Occipital lobe (tissue), 1 donor: ENCODE measurements at regions not wholly inside any gene's neighbourhood (a gene's known extent, or its start where the extent isn't known, plus 50 kb on each side); places are given as distances from the start of the nearest gene placed in this dataset.

Experiments used
- DNase-seq: peaks from one replicate; lab custom pipeline; 2025; lab: John Stamatoyannopoulos, UW

DNA sequence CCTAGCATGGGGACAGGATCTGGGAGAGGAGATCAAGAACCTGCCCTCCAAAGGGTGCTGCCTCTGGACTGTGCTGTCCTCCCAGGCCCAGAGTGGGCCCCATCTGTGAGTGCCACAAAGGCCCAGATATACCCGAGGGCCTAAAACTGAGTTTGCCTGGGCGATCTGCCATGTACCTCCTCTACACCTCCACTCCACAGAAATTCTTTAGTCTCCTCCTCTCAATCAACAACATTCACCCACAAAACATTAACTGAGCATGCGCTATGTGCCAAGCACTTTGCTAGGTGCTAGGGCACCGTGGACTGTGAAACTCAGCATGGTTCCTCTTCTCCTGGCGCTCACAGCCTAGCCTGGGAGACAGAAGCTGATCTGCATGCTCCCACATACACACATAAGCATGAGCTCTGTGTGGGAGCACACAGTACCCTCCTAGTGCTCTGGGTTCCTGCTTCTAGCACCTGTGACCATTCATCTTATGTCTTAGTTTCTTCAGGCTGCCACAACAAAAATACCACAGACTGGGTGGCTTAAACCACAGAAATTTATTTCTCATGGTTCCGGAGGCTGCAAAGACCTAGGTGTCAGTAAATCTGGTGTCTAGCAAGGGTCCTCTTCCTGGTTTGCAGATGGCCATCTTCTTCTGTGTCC, 82.0 kb upstream of the FSTL4 start:
- no peak for DNase-seq

DNA sequence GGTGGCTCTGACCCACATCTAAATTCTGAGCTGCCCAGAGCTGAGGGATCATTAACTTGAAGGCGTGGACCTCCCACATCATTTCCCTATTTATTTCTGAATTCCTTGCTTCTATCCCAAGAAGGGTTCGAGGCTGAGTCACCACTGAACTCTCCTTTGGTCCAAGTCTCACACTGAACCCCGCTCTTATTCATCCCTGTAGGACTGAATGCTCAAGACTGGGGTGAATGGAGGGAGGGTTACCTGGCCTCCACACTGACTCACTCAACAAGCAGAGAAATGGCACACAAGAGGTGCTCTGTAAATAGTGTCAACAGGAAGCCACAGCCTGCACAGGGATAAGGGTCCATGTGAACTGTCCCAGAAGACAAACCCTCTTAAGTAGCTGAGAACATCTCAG, 79.1 kb upstream of the FSTL4 start:
- DNase-seq = no peak

DNA sequence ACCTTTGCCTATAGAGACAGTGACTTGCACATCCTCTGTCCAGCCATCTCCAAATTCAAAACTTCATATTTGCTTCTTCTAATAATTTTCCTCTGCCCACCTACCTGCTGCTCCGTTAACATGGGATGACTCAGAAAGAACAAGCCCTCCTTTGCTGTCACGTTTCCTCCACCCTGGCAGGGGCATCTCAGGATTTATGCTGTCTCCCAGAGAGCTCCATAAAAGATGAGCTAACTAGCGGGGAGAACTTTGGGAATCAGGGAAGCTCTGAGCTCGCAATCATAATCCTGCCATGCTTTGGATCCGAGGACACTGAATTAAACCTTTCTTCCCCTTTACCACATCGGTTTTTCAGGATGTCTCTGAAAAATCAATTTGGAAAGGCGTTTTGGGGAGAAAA, 78.4 kb upstream of the FSTL4 start:
- no peak for DNase-seq

DNA sequence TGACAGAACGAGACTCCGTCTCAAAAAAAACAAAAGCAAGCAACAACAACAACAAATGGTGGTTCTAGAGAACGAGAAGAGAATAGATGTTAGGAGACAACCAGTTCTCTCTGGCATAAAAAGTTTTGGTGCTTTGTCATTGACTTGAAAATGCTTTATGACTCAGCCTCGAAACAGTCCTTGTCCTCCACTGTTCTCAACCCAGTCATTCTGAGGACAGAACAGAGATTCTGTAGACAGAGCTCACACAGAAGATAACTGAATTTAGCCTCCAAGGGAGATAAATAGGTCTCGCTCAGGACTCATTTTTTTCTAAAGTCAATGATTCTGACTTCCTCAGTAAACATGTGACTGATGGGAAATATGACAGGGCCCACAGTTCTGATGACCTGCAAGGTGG, 76.0 kb upstream of the FSTL4 start:
- no peak for DNase-seq

DNA sequence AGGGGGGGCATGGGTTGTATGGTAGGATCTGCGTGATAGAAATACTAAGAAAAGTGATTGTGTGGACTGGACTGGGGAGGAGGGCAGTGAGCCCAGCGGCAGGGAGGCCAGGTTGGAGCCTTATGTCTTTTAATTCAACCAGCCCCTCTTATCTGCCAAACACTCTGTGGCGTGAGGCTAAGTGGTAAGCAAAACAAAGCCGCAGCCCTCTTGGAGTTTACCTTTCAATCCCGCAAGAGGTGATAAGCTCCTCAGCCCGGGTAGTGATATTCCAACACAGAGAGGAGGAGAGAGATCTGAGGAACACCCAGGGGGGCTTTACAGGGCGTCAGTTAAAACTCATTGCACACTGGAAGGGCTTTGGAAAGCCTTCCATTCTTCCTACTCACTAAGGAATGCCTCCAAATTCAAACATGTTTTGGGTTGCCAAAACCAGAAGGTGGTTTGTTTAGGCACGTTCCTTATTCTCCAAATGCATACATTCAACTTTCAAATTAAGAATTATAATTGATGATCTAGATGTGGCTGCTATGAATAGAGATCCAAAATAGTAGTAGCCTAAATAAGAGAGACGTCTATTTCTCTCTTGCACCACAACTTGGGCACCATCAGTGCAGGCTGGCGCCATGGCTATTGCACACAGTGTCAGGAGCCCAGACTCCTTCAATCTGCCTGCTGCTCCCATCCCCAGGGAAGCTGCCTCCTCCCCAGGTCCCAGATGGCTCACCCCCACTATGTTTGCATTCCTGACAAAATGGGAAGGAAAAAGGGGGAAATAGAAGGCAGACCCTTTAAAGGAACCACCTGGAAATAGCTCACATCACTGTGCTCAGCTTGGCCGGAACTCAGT, 75.1 kb upstream of the FSTL4 start:
- no peak for DNase-seq

DNA sequence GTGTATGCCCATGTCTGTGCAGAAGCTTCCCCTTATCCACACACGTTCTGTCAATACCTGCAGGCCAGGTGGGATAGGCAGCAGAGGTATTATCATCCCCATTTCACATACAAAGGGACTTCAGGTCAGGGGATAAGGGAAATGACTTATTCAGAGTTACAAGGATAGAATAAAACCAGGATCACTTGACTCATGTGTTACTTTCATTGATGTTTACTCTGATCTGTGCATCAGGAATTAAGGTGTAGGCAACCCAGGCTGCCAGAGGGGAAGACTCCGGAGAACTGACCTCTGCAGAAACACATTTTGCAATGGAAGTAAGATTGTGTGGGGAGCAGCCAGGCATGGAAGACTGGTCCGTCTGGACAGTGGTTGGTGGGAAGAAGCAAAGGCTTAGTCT, 74.2 kb upstream of the FSTL4 start:
- DNase-seq = no peak

DNA sequence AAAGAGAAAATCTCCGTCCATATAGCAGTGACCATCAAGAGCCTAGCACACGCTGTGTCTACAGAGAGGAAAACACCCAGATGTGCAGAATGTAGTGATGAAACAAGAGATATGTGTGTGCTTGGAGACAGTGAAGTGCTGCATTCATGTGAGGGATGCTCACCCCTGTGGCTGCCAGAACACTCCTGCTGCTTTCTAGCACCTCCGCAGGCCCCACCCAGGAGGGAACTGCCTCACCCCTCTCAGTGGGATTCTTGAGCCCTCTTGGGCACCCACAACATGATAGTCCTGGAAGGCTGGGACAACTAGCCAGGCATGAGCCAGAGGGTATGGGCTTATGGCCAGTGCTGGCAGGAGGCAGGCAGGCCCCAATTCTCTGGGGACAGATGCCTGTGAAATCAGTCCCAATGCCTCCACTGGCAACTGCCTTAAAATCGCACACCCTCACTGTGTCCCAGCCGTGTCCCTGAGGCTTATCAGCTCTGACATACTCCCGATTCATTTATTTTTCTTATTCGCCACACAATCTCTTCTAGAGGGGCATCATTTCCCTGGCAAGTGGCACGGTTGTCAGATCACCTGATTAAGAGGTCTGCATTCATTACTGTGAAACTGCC, 73.2 kb upstream of the FSTL4 start:
- DNase-seq = no peak

DNA sequence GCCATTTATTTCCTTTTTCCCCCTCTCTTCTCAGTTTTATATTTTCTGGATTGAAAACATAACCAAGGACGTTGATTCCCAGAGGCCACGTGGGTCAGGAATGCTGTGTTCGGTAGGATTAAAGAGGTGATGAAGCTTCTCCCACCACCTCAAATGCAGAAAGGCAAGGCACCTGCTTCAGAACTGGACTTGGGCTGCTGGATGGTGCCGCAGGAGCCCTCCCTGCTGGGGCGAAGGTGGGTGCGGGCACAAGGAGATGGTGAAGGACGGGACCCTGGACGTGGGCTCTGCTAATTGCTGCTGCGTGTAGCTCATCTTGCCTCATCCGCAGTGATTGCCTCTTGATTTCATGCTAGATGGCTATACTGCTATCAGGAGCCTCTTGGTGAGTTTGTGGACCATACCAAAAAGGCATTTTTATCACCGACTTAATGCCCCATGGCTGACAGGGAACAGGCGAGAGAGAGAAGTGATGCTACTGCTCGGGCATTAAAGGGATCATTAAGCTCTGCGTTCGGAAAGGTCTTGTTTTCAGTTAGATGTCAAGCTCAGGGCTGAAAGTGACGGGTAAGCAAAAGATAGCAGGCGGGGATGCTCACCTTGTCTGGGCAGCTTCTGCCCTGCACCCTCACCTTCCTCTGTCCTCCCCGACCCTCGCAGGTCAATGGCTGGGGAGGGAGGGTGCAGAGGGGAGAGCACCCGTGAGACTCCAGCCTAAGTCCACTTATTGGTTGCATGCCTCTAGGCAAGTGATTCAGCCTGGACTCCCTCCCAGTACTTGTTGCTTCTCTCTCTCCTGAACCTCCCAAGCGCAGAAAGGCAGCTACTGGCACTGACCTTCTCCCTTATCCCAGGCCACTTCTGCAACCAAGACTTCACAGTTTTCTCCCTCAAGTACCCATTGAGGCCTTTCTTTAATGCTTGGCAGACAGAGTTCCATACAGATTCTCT, 71.6 kb upstream of the FSTL4 start:
- DNase-seq = no peak

DNA sequence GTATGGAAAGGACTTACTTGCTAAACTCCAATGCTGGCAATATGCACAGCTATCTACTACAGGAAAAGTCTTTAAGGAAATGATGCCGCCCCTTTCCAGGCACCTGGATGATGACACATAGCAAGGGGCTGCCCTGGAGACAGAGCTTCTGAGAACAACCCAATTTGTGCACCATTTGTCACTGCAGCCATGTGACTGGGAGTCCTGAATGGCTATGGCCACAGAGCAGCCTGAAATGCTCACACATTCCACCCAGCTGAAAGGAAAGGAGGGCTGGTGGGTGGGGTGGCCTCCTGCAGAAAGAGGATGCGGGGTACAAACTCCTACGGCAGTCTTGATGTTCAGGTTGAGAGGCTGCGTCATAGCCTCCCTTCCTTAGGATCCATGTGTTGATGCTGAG, 70.1 kb upstream of the FSTL4 start:
- DNase-seq = no peak

DNA sequence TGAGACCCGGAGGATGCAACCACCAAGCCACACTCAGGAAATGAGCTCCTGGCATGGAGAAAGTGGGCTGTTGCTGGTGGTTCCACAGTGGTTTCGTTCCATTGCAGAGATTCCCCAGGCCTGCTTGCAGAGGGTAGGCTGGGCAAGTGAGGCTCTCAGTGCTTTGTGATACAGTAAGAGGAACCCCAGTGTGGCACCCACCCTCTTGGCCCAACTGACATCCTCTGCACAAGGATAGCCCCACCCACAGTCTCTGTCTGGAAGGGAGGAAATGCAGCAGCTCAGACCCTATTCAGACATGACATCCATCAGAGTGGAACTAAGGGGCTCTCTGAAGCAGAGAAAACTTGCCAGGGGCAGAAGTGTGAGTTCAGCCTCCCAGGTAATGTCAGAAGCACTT, 69.6 kb upstream of the FSTL4 start:
- no peak for DNase-seq

DNA sequence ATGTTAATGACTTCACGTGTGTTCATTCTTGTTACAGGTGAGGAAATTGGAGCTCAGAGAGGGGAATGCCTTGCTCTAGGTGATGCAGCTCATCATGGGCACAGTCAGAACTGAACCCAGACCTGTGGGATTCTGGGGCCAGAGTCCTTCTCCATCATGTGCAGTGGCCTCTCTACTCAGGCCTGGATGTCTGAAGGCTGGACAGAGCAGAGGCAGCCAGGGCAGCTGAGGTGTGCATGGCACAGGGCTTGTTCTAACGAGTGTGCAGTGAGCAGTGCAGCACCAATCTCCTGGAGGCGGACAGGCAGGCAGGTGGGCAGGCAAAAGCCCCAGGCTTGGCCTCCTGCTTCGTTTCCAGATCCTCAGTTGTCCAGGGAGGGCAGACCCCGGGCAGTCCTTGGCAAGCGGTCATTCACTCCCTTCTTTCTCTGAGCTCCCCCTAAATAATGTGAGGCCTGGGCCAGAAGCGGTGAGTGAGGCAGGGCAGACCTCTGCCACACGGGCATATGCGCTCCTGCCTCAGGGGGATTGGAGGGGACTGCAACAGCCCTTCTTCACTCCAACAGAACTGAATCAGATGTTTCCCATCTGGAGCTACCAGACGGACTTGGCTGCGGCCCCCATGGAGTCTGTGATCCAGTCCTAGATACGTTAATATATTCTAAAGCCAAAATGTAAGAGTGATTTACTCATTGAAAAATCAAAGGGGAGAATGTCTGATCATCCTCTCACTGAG, 68.7 kb upstream of the FSTL4 start:
- no peak for DNase-seq

DNA sequence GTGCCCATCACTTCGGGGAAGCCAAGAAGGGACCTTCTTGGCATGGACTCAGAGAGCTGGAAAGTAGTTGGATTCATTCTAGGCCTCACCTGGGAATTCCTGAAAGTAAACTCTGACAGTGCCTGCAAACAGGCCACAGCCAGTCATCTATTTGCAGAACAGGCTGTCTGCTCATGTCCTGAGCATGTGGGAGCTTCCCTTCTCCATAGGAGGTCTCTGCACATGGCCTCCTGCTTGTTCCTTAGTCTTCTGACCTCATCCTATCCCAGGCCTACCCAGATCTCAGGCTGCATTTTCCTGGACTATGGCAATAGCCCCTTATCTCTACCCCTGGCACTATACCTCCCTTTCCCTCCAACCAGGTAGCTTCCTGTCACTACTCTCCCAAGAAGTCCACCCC, 67.2 kb upstream of the FSTL4 start:
- no peak for DNase-seq

DNA sequence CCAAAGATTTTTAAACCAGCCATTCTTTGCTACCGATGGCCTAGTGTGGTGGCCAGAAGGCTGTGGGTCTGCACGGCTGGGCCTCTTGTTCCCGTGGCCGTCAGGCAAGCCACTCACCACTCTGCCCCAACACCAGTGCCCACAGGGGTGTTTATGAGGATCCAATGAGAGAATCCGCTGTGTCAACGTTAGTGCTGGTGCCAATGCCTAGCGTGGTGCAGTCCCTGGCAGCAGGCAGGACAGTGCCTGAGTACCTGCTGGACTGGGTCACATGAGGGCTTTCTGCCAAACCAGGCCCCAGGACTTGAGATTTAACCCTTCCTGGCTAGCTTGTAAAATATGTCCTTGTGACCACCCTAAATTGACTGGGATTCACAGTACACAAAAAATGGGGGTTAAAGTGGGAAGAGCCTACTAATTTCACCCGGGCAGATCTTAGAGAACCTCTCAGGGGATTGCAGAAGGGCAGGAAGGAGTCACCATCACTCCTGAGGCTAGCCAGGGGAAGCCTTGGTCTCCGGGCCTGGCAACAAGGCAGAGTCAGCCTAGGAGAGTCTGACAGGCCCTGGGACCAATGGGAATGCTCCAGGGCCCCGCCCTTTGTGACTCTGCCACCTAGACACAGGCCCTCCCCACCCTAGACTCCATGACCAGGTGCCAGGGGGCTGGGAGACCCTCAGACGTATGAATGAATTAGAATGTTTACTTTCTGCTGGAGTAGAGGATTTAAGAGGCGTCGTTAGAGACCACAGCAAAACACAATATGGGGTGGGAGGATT, 63.2 kb upstream of the FSTL4 start:
- no peak for DNase-seq

DNA sequence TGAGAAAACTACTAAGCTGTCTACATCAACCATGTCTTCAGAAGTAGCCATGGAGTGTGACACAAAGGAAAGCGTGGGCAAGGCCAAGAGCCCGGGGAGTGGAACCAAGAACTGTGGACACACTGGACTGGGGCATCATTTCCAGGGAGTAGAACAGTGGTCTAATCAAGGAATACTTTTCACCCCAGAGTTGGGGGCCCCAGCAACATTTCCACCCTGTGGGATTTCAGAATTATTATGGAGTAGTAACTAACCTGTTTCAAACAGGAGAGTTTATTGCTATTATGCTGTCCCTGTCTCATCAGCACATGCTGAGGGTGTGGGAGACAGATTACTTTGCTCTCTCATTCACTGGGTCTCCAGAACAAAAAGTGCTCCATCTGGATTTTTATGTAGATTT, 58.0 kb upstream of the FSTL4 start:
- no peak for DNase-seq

DNA sequence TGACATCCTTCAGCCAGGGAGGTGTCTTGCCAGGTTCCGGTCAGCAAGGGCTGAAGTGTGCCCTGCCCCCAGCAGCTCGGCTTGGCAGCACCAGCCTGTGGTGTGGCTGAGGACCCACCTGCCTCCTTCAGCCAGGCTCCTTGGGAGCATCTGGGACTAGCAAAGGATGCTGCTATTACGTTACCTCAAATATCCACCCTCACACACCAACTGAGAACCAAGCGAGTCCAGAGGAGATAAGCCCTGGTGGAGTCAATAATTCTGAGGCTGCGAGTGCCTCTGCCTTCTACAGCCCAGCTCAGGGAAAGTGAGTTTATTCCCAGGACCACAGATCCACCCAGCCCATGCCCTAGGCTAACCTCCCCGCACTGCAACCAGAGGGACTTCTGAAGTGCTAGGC, 57.1 kb upstream of the FSTL4 start:
- no peak for DNase-seq

DNA sequence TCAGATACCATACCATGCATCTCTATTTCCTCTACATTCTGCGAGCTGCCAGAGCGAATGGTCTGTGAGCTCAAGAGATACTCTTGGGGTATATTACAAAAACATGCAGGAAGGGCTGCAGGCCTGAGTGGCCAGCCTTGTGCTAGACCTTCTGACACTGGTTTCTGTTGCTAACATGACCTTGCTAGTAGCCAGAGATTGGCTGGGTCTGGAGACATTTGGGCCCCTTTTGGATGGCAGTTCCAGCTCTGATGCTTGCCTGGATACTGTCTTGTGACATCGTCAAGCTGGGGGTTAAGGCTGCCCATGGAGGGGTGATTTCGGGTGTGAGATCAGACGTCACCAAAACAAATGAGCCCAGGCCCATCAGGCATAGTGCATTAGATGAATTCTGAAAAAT, 56.1 kb upstream of the FSTL4 start:
- DNase-seq = no peak

DNA sequence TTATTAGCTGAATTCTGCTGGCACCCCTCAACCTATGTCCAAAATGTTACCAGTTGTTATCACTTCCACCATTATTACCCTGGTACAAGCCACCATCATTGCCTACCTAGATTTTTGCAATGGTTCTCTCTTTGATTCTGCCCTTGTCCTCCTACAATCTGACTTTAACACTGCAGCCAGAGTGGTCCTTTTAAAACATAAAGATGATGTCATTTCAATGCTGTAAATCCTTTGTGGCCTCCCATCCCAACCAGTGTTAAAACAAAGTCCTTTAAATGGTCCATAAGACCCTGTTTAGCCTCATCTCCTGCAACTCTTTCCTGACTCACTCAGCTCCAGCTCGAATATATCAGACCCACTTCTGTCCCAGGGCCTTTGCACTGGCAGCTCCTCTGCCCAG, 54.9 kb upstream of the FSTL4 start:
- no peak for DNase-seq

DNA sequence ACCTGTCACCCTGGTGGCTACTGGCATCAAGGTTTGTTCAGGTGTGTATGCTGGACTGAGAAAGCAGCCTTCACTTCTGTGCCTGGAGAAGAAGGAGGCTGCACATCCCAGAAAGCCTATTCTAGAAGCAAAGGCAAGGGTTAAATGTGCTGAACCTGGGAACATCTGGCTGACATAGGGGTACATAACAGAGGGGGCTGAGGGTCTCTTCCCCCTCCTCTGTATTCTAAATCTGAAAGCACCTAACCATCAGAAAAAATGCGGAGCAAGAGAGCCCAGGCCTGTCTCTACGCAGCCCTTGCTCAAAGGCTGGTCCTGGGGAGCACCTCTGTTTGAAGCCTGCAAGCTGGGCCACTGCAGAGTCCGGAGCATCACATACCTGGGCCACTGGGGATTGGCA, 53.2 kb upstream of the FSTL4 start:
- DNase-seq = no peak

DNA sequence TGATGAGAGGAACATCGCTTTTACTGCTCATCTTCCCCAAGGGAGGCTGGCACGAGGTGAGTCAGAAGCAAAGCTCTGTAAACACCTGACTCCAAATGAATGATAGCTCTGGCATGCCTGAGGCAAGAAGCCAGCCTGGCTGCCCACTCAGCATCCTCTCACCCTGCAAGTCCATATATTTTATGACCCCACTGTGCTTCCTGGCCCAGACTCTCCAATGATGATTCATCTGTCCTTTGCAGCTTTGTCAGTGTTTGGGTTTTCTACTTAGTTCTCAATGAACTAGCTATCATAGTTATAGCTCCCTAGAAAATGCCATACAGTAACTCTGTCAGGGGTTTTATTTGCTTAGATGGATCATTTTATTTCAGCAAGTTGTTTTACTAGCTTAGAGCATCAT, 52.1 kb upstream of the FSTL4 start:
- DNase-seq = no peak

DNA sequence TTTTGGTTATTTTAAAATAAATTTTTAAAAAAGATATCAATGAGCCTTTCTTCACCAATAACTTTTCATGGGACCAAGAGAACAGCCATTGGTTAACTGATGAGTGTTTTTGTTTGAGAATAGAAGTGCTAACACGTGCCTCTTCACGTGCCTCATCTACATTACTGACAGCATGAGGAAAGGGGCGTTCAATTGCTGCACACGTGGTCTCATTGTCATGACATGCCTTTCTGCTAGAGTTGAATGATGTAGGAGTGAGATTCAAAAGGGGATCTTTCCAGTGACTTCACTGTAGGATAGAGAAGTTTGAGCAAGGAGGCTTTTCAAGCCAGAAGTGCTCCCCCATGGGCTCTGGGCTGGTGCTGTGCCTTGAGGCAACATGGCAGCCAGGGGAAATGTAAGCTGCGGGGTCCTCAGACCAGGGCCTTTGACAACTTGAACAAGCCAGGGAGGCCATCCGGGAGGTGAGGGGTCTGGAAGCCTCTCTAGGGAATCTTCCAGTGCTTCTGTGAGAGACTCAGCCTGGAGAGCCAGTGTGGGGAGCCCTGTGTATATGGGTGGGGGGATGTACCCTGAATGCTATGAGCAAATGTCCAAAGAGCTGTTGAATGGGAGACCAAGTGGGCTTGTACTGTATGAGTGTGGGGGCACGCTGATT, 51.2 kb upstream of the FSTL4 start:
- DNase-seq = no peak
